ENCODE measurements at regions not wholly inside any gene's neighbourhood (a gene's known extent, or its start where the extent isn't known, plus 50 kb on each side); places are given as distances from the start of the nearest gene placed in this dataset.
"Not testable (repeated sequence)": the region's sequence is repeated elsewhere in the genome, so short reads cannot be mapped to it uniquely, and the experiment has no call there.

DNA sequence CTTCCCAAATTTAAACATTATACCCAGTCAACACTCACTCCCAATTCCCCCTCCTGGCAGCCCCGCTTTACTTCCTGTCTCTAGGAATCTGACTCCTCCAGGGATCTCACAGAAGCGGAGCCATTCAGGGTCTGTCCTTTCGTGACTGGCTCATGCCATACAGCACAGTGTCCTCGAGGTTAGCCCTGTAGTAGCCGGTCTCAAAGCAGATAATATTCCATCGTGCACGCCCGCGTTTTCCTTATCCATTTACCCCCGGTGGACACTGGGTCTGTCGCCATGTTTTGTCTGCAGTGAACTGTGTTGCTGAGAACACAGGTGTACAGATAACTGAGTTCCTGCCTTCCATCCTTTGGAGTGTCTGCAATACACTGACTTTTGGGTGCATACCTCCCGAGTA lies 95.3 kb downstream of the TTLL2 start:
- intact Hi-C loops (cut with DNase I): no loop called here
- Histone ChIP-seq H3K4me3 (no peak overlapping the region), H3K4me1 (no peaks in the 10 kb centered on the region), H3K27ac (no peak overlapping the region), H3K27me3 (no peaks in the 10 kb centered on the region), H3K36me3 (no peaks in the 10 kb centered on the region), H3K9ac (ENCODE audit: low read depth in 2 of 2, low read length in 2 of 2) (no peak overlapping the region), H3K9me3 (no peaks in the 10 kb centered on the region)
- TF ChIP-seq, protein P1, sequence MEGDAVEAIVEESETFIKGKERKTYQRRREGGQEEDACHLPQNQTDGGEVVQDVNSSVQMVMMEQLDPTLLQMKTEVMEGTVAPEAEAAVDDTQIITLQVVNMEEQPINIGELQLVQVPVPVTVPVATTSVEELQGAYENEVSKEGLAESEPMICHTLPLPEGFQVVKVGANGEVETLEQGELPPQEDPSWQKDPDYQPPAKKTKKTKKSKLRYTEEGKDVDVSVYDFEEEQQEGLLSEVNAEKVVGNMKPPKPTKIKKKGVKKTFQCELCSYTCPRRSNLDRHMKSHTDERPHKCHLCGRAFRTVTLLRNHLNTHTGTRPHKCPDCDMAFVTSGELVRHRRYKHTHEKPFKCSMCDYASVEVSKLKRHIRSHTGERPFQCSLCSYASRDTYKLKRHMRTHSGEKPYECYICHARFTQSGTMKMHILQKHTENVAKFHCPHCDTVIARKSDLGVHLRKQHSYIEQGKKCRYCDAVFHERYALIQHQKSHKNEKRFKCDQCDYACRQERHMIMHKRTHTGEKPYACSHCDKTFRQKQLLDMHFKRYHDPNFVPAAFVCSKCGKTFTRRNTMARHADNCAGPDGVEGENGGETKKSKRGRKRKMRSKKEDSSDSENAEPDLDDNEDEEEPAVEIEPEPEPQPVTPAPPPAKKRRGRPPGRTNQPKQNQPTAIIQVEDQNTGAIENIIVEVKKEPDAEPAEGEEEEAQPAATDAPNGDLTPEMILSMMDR (IDR thresholded peaks at IDR 0.05): no peak
- no peak for DNase-seq

DNA sequence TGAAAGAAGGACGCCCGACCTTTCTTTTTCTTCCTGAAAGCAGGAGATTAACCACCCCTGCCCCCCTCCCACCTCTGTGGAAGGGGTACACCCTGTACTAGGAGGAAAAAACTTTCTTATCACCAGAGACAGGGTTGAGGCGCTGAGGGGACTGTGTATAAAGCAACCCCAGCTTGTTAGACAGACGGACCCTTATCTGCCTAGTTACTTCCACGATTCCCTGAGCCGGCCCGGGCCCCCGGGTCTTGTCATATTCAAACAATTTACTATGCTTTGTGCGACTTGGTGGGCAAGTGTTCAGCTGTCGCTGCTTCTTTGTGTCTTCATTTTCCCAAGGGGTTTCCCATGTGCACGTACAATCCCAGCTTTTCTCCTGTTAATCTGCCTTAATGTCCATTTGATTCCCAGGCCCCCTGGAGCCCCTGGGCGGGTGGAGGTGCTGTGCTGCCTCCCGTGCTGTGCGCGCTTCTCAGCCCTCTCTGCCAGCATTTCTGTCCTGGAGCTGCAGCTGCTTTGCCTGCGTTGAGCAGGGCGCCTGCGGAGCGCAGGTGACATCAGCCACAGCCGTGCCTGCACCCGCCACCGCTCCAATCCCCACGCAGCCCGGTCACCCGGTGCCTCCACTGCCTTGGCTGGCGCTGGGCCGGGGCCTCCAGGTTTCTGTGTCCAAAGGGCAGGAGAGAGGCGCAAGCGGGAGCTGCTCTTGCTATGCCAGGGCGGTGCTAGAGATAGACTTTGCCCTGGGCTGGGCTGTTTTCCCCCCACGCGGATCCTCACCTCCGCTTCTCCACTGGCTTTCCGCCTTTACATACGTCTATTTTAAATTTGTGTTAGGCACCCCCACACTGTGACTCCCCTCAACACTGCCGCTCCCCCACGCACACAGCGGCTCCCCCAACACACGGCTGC lies 96.2 kb downstream of the TTLL2 start:
- Histone ChIP-seq H3K9ac (ENCODE audit: low read depth in 2 of 2, low read length in 2 of 2) (peak overlapping the region; percentile 58 to 76), H3K4me3 (peak overlapping the region; percentile 3), H3K27me3 (no peaks in the 10 kb centered on the region), H3K4me1 (peaks cover 4% of the 10 kb centered on the region), H3K9me3 (no peaks in the 10 kb centered on the region), H3K36me3 (no peaks in the 10 kb centered on the region), H3K27ac (peak overlapping the region; percentile 80)
- intact Hi-C loops (cut with DNase I): no loop called here
- TF ChIP-seq, protein P1 (IDR thresholded peaks at IDR 0.05): no peak
- DNase-seq: peak; percentile 94

DNA sequence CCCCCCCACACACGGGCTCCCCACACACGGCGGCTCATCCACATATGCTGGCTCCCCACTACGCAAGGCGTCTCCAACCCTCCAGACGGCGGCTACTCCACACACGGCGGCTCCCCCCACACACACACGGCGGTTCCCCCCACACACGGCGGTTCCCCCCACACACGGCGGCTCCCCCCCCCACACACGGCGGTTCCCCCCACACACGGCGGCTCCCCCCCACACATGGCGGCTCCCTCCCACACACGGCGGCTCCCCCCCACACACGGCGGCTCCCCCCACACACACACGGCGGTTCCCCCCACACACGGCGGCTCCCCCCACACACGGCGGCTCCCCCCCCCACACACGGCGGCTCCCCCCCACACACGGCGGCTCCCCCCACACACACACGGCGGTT lies 97.1 kb downstream of the TTLL2 start:
- DNase-seq; H3K27me3 ChIP-seq; H3K9me3 ChIP-seq; H3K36me3 ChIP-seq; H3K4me1 ChIP-seq; H3K9ac ChIP-seq (ENCODE audit: low read depth in 2 of 2, low read length in 2 of 2); H3K27ac ChIP-seq; intact Hi-C loops (cut with DNase I); H3K4me3 ChIP-seq: not testable (repeated sequence)

DNA sequence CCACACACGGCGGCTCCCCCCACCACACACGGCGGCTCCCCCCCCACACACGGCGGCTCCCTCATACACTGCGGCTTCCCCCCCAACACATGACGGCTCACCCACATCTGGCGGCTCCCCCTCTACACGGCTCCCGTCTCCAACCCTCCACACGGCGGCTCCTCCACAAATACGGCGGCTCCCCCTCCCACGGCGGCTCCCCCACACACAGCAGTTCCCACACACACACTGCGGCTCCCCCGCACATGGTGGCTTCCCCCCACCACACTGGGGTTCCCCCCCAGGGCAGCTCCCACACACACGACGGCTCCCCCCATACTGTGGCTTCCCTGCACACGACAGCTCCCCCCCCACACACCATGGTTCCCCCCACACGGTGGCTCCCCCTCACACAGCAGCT lies 98.0 kb downstream of the TTLL2 start:
- Histone ChIP-seq H3K27ac (no peak overlapping the region), H3K4me1 (peaks cover 4% of the 10 kb centered on the region), H3K9me3 (no peaks in the 10 kb centered on the region), H3K9ac (ENCODE audit: low read depth in 2 of 2, low read length in 2 of 2) (no peak overlapping the region), H3K4me3 (no peak overlapping the region), H3K27me3 (no peaks in the 10 kb centered on the region), H3K36me3 (no peaks in the 10 kb centered on the region)
- intact Hi-C loops (cut with DNase I): no loop called here
- TF ChIP-seq, protein P1 (IDR thresholded peaks at IDR 0.05): no peak
- DNase-seq: no peak

DNA sequence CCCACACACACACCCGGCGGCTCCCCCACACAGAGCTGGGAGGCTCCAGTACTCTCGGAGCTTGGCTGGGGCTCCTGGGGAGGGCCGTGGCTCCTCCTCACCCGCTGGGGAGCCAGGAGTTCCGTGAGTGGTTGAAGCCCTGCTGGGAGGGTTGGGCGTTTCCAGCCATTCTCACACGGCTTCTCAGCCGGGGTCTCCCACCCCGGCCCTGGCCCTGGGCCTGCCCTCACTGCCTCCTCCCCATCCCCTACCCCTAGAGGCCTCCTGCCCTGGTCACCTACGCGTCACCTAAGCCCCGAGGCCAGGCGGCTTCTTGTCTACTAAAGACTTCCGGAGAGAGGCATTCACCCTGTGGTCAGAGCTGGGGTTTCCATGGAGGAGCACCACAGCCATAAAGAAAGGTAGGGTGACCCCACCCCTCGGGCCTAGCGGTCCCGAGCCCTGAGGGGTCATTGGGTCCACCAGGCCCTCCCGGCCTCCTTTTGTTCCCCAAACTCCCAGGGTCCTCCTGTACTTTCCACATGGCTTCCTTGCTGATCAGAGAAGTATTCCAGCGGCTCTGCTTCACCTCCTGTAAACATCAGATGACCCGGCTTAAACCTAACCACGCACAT lies 99.3 kb downstream of the TTLL2 start:
- no peak for DNase-seq
- Histone ChIP-seq H3K27ac (no peak overlapping the region), H3K9me3 (no peaks in the 10 kb centered on the region), H3K36me3 (no peaks in the 10 kb centered on the region), H3K4me1 (peaks cover 4% of the 10 kb centered on the region), H3K4me3 (no peak overlapping the region), H3K9ac (ENCODE audit: low read depth in 2 of 2, low read length in 2 of 2) (no peak overlapping the region), H3K27me3 (no peaks in the 10 kb centered on the region)
- TF ChIP-seq, protein P1 (IDR thresholded peaks at IDR 0.05): no peak
- intact Hi-C loops (cut with DNase I): no loop called here

DNA sequence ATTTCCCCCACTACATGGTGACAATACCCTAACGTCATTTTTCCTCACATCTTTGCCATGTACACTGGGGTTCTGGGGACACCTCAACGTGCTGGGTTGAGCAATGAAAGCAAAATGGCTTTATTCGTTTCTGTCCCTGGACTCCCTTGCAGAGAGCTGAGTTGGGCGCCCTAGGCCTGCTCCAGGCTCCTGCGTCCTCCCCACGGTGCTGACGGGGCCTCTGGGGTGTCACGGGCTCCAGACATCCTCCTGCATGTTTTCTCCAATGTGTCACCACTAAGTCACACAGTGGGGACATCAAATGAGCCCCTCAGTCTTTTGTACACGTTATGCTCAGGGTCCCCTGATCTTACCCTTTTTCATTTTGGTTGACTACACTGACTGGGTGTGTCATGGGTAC lies 99.8 kb downstream of the TTLL2 start:
- peaks cover 4% of the 10 kb centered on the region for H3K4me1 ChIP-seq
- H3K4me3 ChIP-seq: no peak overlapping the region
- H3K9me3 ChIP-seq: no peaks in the 10 kb centered on the region
- no peak overlapping the region for H3K9ac ChIP-seq (ENCODE audit: low read depth in 2 of 2, low read length in 2 of 2)
- H3K27ac ChIP-seq: no peak overlapping the region
- TF ChIP-seq, protein P1 (IDR thresholded peaks at IDR 0.05): no peak
- no peak for DNase-seq
- intact Hi-C loops (cut with DNase I): no loop called here
- no peaks in the 10 kb centered on the region for H3K36me3 ChIP-seq
- no peaks in the 10 kb centered on the region for H3K27me3 ChIP-seq

Measured in colonic mucosa (tissue), 4 donors.